Large intestine (tissue), 3 donors: ENCODE measurements at regions not wholly inside any gene's neighbourhood (a gene's known extent, or its start where the extent isn't known, plus 50 kb on each side); places are given as distances from the start of the nearest gene placed in this dataset.
"Not testable (repeated sequence)": the region's sequence is repeated elsewhere in the genome, so short reads cannot be mapped to it uniquely, and the experiment has no call there.

Experiments
- DNase-seq, 2 donors: peaks; one replicate each; pipeline versions ENCODE4 v3.0.0 to v3.0.0-alpha.2; 2013
- H3K27ac ChIP-seq: one replicate; pipeline ENCODE4 v1.5.1; 2013; ENCODE audit warnings: low read length
- H3K27me3 ChIP-seq: 2 replicates; pipeline ENCODE4 v1.6.1; 2013; ENCODE audit warnings: low read length; ENCODE audit not compliant: control insufficient read depth, insufficient read depth
- H3K36me3 ChIP-seq: 2 replicates; pipeline ENCODE4 v1.6.1; 2013; ENCODE audit warnings: low read length; ENCODE audit not compliant: control insufficient read depth, insufficient read depth
- H3K4me1 ChIP-seq: one replicate; pipeline ENCODE4 v1.6.1; 2013; ENCODE audit warnings: low read length; ENCODE audit not compliant: control insufficient read depth, insufficient read depth
- H3K4me3 ChIP-seq: one replicate; pipeline ENCODE4 v1.5.1; 2013; ENCODE audit warnings: low read length
- H3K9me3 ChIP-seq: one replicate; pipeline ENCODE4 v1.6.1; 2013; ENCODE audit warnings: mild to moderate bottlenecking, low read depth, low read length, moderate library complexity; ENCODE audit not compliant: control insufficient read depth
- whole genome bisulfite sequencing: methylation state at CpG from one replicate; pipeline ENCODE4 v1.1.5; 2013; ENCODE audit warnings: low lambda C conversion rate; ENCODE audit not compliant: insufficient coverage; 5-methylcytosine and 5-hydroxymethylcytosine counted together

DNA sequence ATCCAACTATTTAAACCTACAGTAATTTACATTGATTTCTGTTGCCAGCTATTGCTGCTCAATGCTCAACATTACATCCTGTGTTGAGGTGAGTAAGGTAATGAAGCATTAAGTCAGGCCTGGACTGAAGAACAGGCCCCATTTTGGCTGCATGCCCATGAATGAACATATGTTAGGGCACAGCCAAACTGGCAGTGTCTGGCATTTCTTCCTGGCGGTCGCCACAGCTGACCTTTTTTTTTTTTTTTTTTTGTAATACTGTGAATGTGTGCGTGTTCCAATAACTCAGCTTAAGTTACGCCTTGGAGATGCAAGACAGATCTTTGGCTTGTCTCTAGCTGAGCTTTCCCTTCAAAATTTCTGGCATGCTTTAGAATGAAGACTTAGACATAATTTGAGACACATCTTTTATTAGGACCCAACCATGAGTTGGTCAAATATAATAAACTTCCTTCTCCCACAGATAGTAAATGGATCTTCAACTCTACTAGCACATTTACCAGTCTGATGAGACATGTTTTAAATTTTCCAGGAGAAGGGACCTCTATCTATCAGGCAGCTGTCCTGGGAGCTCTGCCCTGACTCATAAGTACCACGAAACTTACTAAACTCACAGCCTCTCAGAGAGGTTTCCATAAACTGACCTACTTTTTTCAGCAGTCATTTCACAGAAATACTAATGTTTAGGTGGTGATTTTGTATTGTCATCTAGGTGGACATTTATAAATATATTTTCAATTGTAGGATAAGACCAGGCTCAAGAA is 341.1 kb upstream of the RUNX1 start:
- Histone ChIP-seq H3K27ac (no peak overlapping the region), H3K4me3 (no peak overlapping the region), H3K4me1 (no peaks in the 10 kb centered on the region), H3K36me3 (no peaks in the 10 kb centered on the region), H3K9me3 (no peaks in the 10 kb centered on the region), H3K27me3 (no peaks in the 10 kb centered on the region)
- no CpG with 5 or more reads among the region's 5 CpGs for WGBS
- DNase-seq, result no peak

DNA sequence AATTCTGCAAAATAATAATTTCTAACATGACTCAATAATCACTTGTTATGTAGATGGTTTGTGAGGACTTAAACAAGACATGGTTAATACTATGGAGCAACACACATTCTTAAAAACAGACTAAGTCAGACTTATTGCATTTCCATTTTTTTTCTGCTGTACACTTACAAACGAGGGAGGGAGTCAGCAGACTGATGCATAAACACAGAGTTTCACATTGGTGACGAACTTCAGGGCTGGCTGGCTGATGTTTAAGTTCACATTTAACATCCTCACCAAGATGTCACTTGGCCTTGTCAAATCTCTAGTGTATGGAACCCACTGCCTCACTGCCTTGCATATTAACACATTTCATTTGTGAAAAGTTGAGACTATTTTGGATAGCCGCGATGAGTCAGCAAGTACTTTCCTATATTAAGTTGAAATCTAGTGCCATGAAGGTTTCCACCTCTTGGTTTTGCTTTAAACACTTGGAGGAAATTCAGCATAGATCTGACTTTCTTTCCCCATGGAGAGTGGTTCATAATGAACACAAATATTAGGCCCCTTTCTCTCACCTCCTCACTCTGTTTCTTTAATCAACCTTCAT is 337.5 kb upstream of the RUNX1 start:
- no CpG with 5 or more reads among the region's 4 CpGs for WGBS
- Histone ChIP-seq H3K36me3 (no peaks in the 10 kb centered on the region), H3K9me3 (no peaks in the 10 kb centered on the region), H3K27ac (no peak overlapping the region), H3K4me1 (no peaks in the 10 kb centered on the region), H3K27me3 (no peaks in the 10 kb centered on the region), H3K4me3 (no peak overlapping the region)
- no peak for DNase-seq

DNA sequence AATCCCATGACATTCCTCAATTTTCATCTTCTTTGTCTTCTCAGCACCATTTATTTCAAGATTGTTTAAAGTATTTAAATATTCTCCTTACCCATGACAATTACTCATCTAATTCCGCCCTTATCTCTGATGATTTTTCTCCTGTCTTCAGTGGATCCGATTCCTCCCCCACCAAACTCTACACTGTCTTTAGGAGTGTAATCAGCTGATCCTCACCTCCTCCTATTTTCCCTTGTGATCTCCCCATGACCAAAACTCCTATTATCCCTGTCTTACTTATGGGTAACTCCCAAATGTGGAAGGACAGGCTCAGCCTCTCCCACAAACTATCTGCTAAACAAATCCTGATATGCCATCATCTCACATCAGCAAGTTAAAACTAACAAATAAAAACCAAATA is 335.3 kb upstream of the RUNX1 start:
- Histone ChIP-seq H3K27ac (no peak overlapping the region), H3K27me3 (no peaks in the 10 kb centered on the region), H3K4me1 (no peaks in the 10 kb centered on the region), H3K4me3 (no peak overlapping the region), H3K36me3 (no peaks in the 10 kb centered on the region), H3K9me3 (no peaks in the 10 kb centered on the region)
- no peak for DNase-seq
- WGBS, result 80% methylated on average over 1 of the region's 2 CpGs

DNA sequence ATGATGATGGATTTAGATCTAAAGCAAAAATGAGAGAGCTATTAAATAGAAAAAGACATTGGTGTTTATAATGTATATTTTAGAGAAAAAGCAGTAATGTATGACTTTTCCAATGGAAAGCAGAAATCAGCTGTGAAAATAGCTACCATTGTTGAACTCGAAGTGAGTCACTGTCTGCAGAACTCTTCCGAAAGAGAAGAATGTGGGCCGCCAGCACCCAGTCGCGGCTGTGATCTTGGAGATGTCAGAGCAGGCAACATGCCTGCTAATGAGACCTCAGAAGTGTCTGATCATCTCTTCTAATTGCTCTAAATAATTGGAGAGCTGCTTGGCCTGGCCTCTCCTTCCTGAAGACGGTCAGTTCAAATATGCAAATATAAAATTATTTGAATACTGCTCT is 333.6 kb upstream of the RUNX1 start:
- Histone ChIP-seq H3K9me3 (no peaks in the 10 kb centered on the region), H3K27ac (no peak overlapping the region), H3K4me1 (no peaks in the 10 kb centered on the region), H3K4me3 (no peak overlapping the region), H3K27me3 (no peaks in the 10 kb centered on the region), H3K36me3 (no peaks in the 10 kb centered on the region)
- WGBS, result 89% methylated on average over 3 of the region's 6 CpGs
- DNase-seq, result no peak

DNA sequence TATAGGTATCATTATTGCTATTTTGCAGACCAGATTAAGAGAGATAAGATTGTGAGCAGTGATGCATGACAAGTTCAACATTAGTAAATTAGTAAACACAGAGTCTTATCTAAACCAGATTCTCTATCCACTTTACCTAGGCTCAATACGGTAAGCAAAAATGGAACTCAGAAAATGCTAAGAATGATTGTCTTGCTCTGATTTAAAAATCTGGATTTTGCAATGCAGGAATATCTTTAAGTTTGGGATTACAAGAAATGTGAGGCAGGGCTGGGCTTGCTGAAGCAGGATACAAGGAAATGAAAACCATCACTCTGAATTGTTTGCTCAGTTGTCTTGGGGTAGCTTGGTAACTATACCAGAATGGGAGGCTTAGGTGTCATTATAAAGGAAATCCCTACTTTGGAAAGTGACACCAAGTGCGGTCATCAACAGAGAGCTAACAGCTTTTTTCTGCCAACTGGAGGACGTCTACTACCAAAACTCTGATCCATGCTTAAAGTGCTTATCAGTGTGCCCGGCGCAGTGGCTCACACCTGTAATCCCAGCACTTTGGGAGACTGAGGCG is 332.7 kb upstream of the RUNX1 start:
- Histone ChIP-seq H3K4me1 (no peaks in the 10 kb centered on the region), H3K4me3 (no peak overlapping the region), H3K36me3 (no peaks in the 10 kb centered on the region), H3K27ac (no peak overlapping the region), H3K27me3 (no peaks in the 10 kb centered on the region), H3K9me3 (no peaks in the 10 kb centered on the region)
- DNase-seq, result no peak
- WGBS, result no CpG with 5 or more reads among the region's 6 CpGs

DNA sequence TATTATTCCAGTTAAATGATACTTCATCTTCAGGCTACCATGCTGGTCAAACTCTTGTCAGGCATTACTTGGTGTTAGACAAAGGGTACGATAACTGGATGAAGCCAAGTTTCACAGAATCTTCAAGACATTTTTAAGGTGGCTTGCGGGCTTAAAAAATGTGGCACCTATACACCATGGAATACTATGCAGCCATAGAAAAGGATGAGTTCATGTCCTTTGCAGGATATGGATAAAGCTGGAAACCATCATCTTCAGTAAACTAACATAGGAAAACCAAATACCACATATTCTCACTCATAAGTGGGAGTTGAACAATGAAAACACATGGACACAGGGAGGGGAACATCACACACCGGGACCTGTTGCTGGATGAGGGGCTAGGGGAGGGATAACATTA is 331.2 kb upstream of the RUNX1 start:
- not testable (repeated sequence) for DNase-seq, H3K27me3 ChIP-seq, H3K9me3 ChIP-seq, H3K4me3 ChIP-seq, H3K4me1 ChIP-seq, H3K36me3 ChIP-seq, H3K27ac ChIP-seq
- WGBS, result no CpG with 5 or more reads among the region's 3 CpGs

DNA sequence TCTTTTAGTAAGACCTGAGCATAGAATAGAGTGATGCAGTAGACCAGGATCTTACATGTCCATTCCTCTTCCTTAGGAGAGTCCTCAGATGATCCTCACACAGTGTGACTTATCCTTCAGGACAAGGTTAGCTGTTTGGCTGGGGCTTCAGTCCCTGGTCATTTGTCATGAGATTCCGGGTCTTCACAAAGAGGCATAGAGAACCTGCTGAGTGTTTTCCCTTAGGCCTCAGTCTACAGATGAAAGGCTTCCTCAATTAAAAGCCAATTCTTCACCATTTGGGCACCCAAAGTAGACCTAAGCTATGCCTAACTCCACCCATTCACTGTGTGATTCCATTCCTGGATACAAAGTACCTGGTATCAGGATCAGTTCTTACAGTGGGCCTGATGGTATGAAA is 329.8 kb upstream of the RUNX1 start:
- Histone ChIP-seq H3K27ac (no peak overlapping the region), H3K4me1 (no peaks in the 10 kb centered on the region), H3K36me3 (no peaks in the 10 kb centered on the region), H3K4me3 (no peak overlapping the region), H3K9me3 (no peaks in the 10 kb centered on the region), H3K27me3 (no peaks in the 10 kb centered on the region)
- WGBS, result no CpG with 5 or more reads among the region's 1 CpG
- DNase-seq, result no peak

DNA sequence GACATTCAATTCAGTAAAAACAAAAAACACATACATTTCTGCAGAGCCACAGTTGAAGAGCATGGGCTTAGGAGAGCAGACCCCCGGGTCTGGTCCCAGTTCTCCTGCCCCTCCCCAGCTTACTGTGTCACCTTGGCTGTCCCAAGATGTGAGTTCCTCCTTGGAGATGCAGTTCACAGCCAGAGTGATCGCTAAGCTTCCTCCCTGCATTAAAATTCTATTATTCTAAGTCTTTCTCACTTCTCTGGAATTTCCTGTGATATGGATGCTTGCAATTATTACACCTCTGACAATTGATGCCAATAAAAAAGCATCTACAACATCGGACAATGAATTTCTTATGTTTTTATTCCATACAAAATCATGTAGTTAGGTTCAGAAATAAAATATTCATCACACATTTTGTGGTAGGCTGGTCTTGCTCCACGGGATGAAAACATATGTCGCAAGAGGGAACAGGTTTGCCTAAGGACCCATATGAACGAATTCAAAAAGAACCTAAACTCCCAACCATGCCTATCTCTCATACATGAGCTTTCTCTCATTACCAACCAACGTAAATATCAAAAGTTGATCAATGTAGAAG is 328.5 kb upstream of the RUNX1 start:
- Histone ChIP-seq H3K27ac (no peak overlapping the region), H3K4me3 (no peak overlapping the region), H3K9me3 (no peaks in the 10 kb centered on the region), H3K27me3 (no peaks in the 10 kb centered on the region), H3K4me1 (no peaks in the 10 kb centered on the region), H3K36me3 (no peaks in the 10 kb centered on the region)
- WGBS, result 67% methylated on average over 2 of the region's 7 CpGs
- DNase-seq, result no peak

DNA sequence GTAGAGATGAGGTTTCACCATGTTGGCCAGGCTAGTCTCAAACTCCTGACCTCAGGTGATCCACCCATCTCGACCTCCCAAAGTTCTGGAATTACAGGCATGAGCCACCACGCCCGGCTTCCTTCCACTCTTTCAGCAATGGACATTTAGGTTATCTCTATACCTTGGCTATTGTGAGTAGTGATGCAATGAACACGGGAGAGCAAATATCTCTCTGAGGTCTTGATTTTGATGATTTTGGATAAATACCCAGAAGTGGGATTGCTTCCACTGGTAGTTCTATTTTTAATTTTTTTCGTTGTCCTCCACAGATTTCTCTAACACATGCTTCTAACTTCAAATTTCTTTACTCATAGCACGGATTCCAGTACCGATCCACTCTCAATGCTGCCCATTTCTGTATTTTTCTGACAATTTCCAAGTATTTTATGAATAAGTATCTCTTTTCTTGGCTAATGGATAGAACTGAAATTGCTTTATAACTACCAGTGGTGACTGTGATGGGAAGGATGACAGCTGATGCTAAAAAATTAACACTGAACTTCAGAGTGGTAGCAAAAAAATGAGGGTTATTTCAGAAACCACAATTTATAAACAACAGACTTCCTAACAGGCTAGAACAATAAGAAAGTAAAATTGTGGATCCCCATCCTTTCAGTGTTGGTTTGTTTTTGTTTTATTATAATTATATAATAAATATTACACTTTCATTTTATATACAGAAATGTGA is 327.5 kb upstream of the RUNX1 start:
- H3K4me3 ChIP-seq, result no peak overlapping the region
- no peaks in the 10 kb centered on the region for H3K4me1 ChIP-seq
- DNase-seq, result no peak
- no peaks in the 10 kb centered on the region for H3K9me3 ChIP-seq
- no peaks in the 10 kb centered on the region for H3K27me3 ChIP-seq
- no peak overlapping the region for H3K27ac ChIP-seq
- 97% methylated on average over 3 of the region's 7 CpGs for WGBS
- no peaks in the 10 kb centered on the region for H3K36me3 ChIP-seq

DNA sequence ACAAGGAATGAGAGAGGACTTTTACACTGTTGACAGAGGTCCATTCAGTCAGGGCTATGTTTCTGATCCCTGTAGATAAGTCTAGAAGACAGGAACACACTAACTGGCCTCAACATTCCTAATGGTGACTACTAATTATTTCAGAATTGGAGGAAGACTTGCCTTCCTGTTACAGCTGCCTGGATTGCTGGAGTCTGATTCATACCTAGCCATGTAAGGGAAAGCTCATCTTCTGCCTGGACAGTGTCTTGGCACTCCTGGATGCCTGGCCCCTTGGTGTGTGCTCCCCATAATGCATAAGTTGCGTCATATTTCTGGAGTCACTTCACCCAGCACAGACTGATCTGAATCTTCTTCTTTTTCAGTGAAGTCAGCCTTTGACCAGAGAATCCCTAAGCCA is 326.0 kb upstream of the RUNX1 start:
- no peaks in the 10 kb centered on the region for H3K4me1 ChIP-seq
- DNase-seq, result no peak

More for the DNA sequence above, 326.0 kb upstream of the RUNX1 start:
- H3K4me3 ChIP-seq, result no peak overlapping the region
- no peak overlapping the region for H3K27ac ChIP-seq
- WGBS, result no CpG with 5 or more reads among the region's 1 CpG
- no peaks in the 10 kb centered on the region for H3K36me3 ChIP-seq
- no peaks in the 10 kb centered on the region for H3K27me3 ChIP-seq
- no peaks in the 10 kb centered on the region for H3K9me3 ChIP-seq
